GM12878 (cell line): ENCODE measurements at regions not wholly inside any gene's neighbourhood (a gene's known extent, or its start where the extent isn't known, plus 50 kb on each side); places are given as distances from the start of the nearest gene placed in this dataset.

ENCODE experiments used
- ATAC-seq: fragments of 200-7000 bp; cut with Tn5 transposase; 3 replicates; pipeline ENCODE4 v1.9.1; 2020; ENCODE audit warnings: mild to moderate bottlenecking, moderate library complexity
- BruUV-seq: library from RNA; stranded (reverse); fragments of 400-500 nt; replicated peaks from 2 replicates; lab custom pipeline; 2021; lab: Mats Ljungman, UMichigan
- CTCF ChIA-PET: fragments of 300-600 bp; sonication (Branson Sonifier 250); formaldehyde crosslinking; extraction: SDS; loops from one replicate; lab custom pipeline; 2021; ENCODE audit warnings: inconsistent platforms; lab: Yijun Ruan, JAX
- POLR2A ChIA-PET: fragments of 350-600 bp; formaldehyde crosslinking; extraction: SDS; loops from one replicate; lab custom pipeline; 2021; ENCODE audit warnings: inconsistent platforms; lab: Charles Lee
- RAD21 ChIA-PET: fragments of 300-600 bp; sonication (Branson Sonifier 250); formaldehyde crosslinking; loops from one replicate; lab custom pipeline; 2023; ENCODE audit warnings: antibody characterized with exemption; ENCODE audit not compliant: unreplicated experiment; lab: Charles Lee
- SMC1A ChIA-PET: fragments of 300-600 bp; sonication (Branson Sonifier 250); formaldehyde crosslinking; loops from one replicate; lab custom pipeline; 2023; ENCODE audit not compliant: unreplicated experiment, uncharacterized antibody; lab: Charles Lee
- DNase-seq: peaks from one replicate; pipeline ENCODE4 v3.0.0-alpha.2; 2011; ENCODE audit warnings: low read depth, low spot score
- FAIRE-seq: peaks from 3 replicates; lab custom pipeline; 2011; peaks lifted over from hg19 to GRCh38; lab: Jason Lieb, UNC
- H2AFZ ChIP-seq: 2 replicates; pipeline ENCODE4 v1.6.0; 2011; ENCODE audit warnings: low read depth, low read length, control low read depth; ENCODE audit not compliant: control insufficient read depth
- H3K27ac ChIP-seq: 2 replicates; pipeline ENCODE4 v1.5.1; 2011; ENCODE audit warnings: control low read depth; ENCODE audit not compliant: control insufficient read depth, insufficient read depth
- H3K27me3 ChIP-seq, 2 experiments: replicated peaks in 1 of 2; 2 replicates each; pipeline versions ENCODE4 v1.6.0 to v1.6.1; 2011; ENCODE audit warnings: low read length in 1 of 2; ENCODE audit not compliant: control insufficient read depth in 2 of 2, insufficient read depth in 2 of 2
- H3K36me3 ChIP-seq, 2 experiments: 2 replicates each; pipeline ENCODE4 v1.5.1; 2011; ENCODE audit warnings: low read length in 1 of 2; ENCODE audit not compliant: control insufficient read depth in 2 of 2, insufficient read depth in 2 of 2
- H3K4me1 ChIP-seq: 2 replicates; pipeline ENCODE4 v1.6.1; 2011; ENCODE audit warnings: mild to moderate bottlenecking, low read length, moderate library complexity, mixed read lengths; ENCODE audit not compliant: control insufficient read depth, insufficient read depth
- H3K4me2 ChIP-seq: 2 replicates; pipeline ENCODE4 v1.6.0; 2011; ENCODE audit warnings: control low read depth; ENCODE audit not compliant: control insufficient read depth, insufficient read depth
- H3K4me3 ChIP-seq: fragments of 200-600 bp; sonication (generic); 2 replicates; pipeline ENCODE4 v1.5.1; 2016
- H3K79me2 ChIP-seq: 2 replicates; pipeline ENCODE4 v1.6.0; 2011; ENCODE audit warnings: low read length; ENCODE audit not compliant: control insufficient read depth, insufficient read depth
- H3K9ac ChIP-seq: 2 replicates; pipeline ENCODE4 v1.8.0; 2011; ENCODE audit warnings: low read length, control low read depth, mixed read lengths; ENCODE audit not compliant: control insufficient read depth, insufficient read depth
- H3K9me3 ChIP-seq: replicated peaks from 3 replicates; pipeline ENCODE4 v1.5.1; 2011; ENCODE audit warnings: mild to moderate bottlenecking, low read length; ENCODE audit not compliant: control insufficient read depth, insufficient read depth
- H4K20me1 ChIP-seq: 2 replicates; pipeline ENCODE4 v1.6.0; 2011; ENCODE audit not compliant: control insufficient read depth, insufficient read depth
- BACH1 ChIP-seq: fragments of 450-650 bp; IDR thresholded peaks from 2 replicates; pipeline ENCODE4 v1.6.1; 2017; ENCODE audit warnings: mild to moderate bottlenecking, borderline replicate concordance
- CBX3 ChIP-seq: fragments of 200-600 bp; sonication (generic); IDR thresholded peaks from 2 replicates; pipeline ENCODE4 v1.6.1; 2016; ENCODE audit warnings: low read depth, borderline replicate concordance
- CREM ChIP-seq: IDR thresholded peaks from 2 replicates; pipeline ENCODE4 v1.6.1; 2014; ENCODE audit warnings: antibody characterized with exemption, low read depth
- CUX1 ChIP-seq: IDR thresholded peaks from 2 replicates; pipeline ENCODE4 v1.6.1; 2012; ENCODE audit warnings: improper control_type of control experiment, low read depth, low read length; ENCODE audit not compliant: insufficient replicate concordance
- IRF5 ChIP-seq: fragments of 450-650 bp; IDR thresholded peaks from 2 replicates; pipeline ENCODE4 v1.6.1; 2017; ENCODE audit warnings: borderline replicate concordance
- MTA2 ChIP-seq: fragments of 450-650 bp; IDR thresholded peaks from 2 replicates; pipeline ENCODE4 v1.6.1; 2016; ENCODE audit warnings: low read depth, mild to moderate bottlenecking, moderate library complexity
- POLR2AphosphoS2 ChIP-seq: IDR thresholded peaks from 2 replicates; pipeline ENCODE4 v1.6.1; 2011; ENCODE audit warnings: low read depth, mild to moderate bottlenecking, low read length, improper control_type of control experiment, moderate library complexity
- SIX5 ChIP-seq: IDR thresholded peaks from 2 replicates; pipeline ENCODE4 v1.6.1; 2011; ENCODE audit warnings: mild to moderate bottlenecking, low read depth, low read length, moderate library complexity; ENCODE audit not compliant: severe bottlenecking
- ZNF622 ChIP-seq: fragments of 450-650 bp; IDR thresholded peaks from 2 replicates; pipeline ENCODE4 v1.6.1; 2017; ENCODE audit warnings: mild to moderate bottlenecking, inconsistent platforms
- WGBS: methylation state at CpG from one replicate; pipeline ENCODE4 v1.1.6; 2016; ENCODE audit warnings: low lambda C conversion rate; ENCODE audit not compliant: insufficient replicate concordance, insufficient coverage; ENCODE audit errors: missing lambda C conversion rate; 5-methylcytosine and 5-hydroxymethylcytosine counted together
- in situ Hi-C: fragments of 300-500 bp; cut with MboI; formaldehyde crosslinking; loops from 9 replicates; pipeline ENCODE4 v1.14.3; 2018; ENCODE audit warnings: mixed read lengths
- intact Hi-C: fragments of 100-400 bp; cut with micrococcal nuclease; formaldehyde crosslinking; loops from one replicate; pipeline ENCODE4 v1.14.2; 2022; ENCODE audit not compliant: unreplicated experiment

- ChIA-PET SMC1A (no interaction called here), CTCF (no interaction called here), RAD21 (no interaction called here), POLR2A (no interaction called here)
- no peaks in the 10 kb centered on the region for H3K79me2 ChIP-seq
- no peak overlapping the region for H3K9ac ChIP-seq
- H3K4me1 ChIP-seq: no peaks in the 10 kb centered on the region
- in situ Hi-C loops: no loop called here
- no peak overlapping the region for H3K4me2 ChIP-seq
- no peak overlapping the region for H3K4me3 ChIP-seq
- WGBS: 0% methylated on average over 1 of the region's 1 CpG
- no peaks in the 10 kb centered on the region for H3K27me3 ChIP-seq
- DNase-seq (no peak), ATAC-seq (no peak), FAIRE-seq (no peak)
- no peak for TF ChIP-seq BACH1
- H2AFZ ChIP-seq: no peak overlapping the region
- H4K20me1 ChIP-seq: no peaks in the 10 kb centered on the region
- intact Hi-C loops: no loop called here
- no peaks in the 10 kb centered on the region for H3K9me3 ChIP-seq
- H3K36me3 ChIP-seq: no peaks in the 10 kb centered on the region
- no TSS peak for BruUV-seq
- H3K27ac ChIP-seq: no peak overlapping the region
Measured at GRCh38 chr3:181358060-181358459, 353.7 kb upstream of the SOX2 start.

- Histone ChIP-seq H3K4me1 (no peaks in the 10 kb centered on the region), H2AFZ (no peak overlapping the region), H3K27me3 (no peaks in the 10 kb centered on the region), H3K9ac (no peak overlapping the region), H3K4me2 (no peak overlapping the region), H3K9me3 (no peaks in the 10 kb centered on the region), H4K20me1 (no peaks in the 10 kb centered on the region), H3K4me3 (no peak overlapping the region), H3K36me3 (no peaks in the 10 kb centered on the region)
- BruUV-seq: no TSS peak
- FAIRE-seq (no peak), ATAC-seq (no peak), DNase-seq (no peak)
- ChIA-PET CTCF (no interaction called here), POLR2A (no interaction called here)
- in situ Hi-C loops: no loop called here
- no peak for TF ChIP-seq CUX1
- no peak for TF ChIP-seq IRF5
- TF ChIP-seq POLR2AphosphoS2: no peak
- no peak for TF ChIP-seq CREM
- no peak for TF ChIP-seq SIX5
- no peak for TF ChIP-seq CBX3
- TF ChIP-seq MTA2: no peak
- no peak for TF ChIP-seq ZNF622
- TF ChIP-seq, all 136 proteins: peak for 0
- intact Hi-C loops: no loop called here
- Histone ChIP-seq H3K79me2 (no peaks in the 10 kb centered on the region), H3K27ac (no peak overlapping the region)
- ChIA-PET RAD21 (no interaction called here), SMC1A (no interaction called here)
Measured at GRCh38 chr3:181354140-181354539, 357.6 kb upstream of the SOX2 start.
